Stimulated activated naive CD8-positive, alpha-beta T cell treated with anti-CD3 and anti-CD28 coated beads, Interleukin-15, Interleukin-2, amounts not matched to agents 100 ng/mL and 50 ng/mL, for 24 hours (primary cell): ENCODE measurements at regions not wholly inside any gene's neighbourhood (a gene's known extent, or its start where the extent isn't known, plus 50 kb on each side); places are given as distances from the start of the nearest gene placed in this dataset.
"Not testable (repeated sequence)": the region's sequence is repeated elsewhere in the genome, so short reads cannot be mapped to it uniquely, and the experiment has no call there.

Experiments used
- H3K27ac Mint-ChIP-seq: one replicate; pipeline ENCODE4 v1.8.0; 2021; ENCODE audit warnings: mild to moderate bottlenecking, mixed read lengths
- H3K27me3 Mint-ChIP-seq: one replicate; pipeline ENCODE4 v1.8.0; 2021; ENCODE audit warnings: mixed read lengths
- H3K36me3 Mint-ChIP-seq: one replicate; pipeline ENCODE4 v1.8.0; 2021; ENCODE audit warnings: low read depth, mixed read lengths
- H3K4me1 Mint-ChIP-seq: one replicate; pipeline ENCODE4 v1.8.0; 2021; ENCODE audit warnings: low read depth, mixed read lengths
- H3K4me3 Mint-ChIP-seq: one replicate; pipeline ENCODE4 v1.8.0; 2021; ENCODE audit warnings: mild to moderate bottlenecking, mixed read lengths
- H3K9me3 Mint-ChIP-seq: one replicate; pipeline ENCODE4 v1.8.0; 2021; ENCODE audit warnings: mixed read lengths

DNA sequence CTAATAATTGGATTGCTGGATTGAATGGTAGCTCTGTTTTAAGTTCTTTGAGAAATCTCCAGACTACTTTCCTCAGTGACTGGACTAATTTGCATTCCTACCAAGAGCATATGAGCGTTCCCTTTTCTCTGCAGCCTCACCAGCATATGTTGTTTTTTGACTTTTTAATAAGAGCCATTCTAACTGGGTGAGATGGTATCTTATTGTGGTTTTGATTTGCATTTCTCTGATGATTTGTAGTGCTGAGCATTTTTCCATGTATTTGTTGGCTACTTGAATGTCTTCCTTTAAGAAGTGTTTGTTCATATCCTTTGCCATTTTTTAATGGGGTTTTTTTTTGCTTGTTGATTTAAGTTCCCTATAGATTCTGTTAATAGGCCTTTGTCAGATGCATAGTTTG, 94.7 kb upstream of the AHI1 start:
- H3K9me3 Mint-ChIP-seq: peaks cover 15% of the 10 kb centered on the region
- peak overlapping the region; percentile 28 for H3K27ac Mint-ChIP-seq
- H3K27me3 Mint-ChIP-seq: peaks cover 12% of the 10 kb centered on the region
- no peak overlapping the region for H3K4me3 Mint-ChIP-seq
- peaks cover 11% of the 10 kb centered on the region for H3K36me3 Mint-ChIP-seq
- peaks cover 18% of the 10 kb centered on the region for H3K4me1 Mint-ChIP-seq

DNA sequence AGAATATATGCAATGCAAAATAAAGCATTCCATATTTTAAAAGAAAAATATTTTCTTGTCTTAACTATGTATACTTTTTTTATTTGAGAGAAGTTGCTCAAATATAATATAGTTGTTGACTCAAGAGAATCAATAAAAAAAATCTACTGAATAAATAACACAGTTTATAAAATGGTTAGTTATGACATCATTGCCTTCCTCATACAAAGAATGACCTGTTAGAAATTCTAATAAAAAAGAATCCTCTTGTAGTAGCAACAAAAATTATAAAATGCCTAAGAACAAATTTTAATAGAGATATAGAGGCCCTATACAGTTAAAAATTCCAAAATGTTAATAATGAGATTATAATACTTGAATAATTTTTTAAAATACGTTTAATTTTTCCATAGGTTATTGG, 96.5 kb upstream of the AHI1 start:
- Mint-ChIP-seq H3K4me1 (peaks cover 12% of the 10 kb centered on the region), H3K27ac (no peak overlapping the region), H3K4me3 (no peak overlapping the region), H3K36me3 (peaks cover 8% of the 10 kb centered on the region), H3K27me3 (peaks cover 17% of the 10 kb centered on the region), H3K9me3 (peaks cover 30% of the 10 kb centered on the region)

DNA sequence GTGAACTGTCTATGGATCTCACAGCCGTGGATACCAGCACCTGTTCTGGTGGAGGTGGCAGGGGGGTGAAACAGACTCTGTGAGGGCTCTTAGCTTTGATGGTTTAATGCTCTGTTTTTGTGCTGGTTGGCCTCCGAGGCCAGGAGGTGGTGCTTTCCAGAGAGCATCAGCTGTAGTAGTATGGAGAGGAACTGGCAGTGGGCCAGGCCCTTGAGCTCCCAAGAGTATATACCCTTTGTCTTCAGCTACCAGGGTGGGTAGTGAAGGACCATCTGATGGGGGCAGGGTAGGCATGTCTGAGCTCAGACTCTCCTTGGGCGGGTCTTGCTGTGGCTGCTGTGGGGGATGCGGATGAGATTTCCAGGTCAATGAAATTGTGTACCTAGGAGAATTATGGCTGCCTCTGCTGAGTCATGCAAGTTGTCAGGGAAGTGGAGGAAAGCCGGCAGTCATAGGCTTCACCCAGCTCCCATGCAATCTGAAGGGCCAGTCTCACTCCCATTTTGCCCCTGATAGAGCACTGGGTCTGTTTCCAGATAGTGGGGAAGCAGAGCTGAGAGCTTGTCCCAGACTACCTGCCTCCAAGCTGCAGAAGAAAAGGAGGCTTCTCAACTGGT, 102.7 kb upstream of the AHI1 start:
- H3K36me3 Mint-ChIP-seq: peaks cover 8% of the 10 kb centered on the region
- H3K4me1 Mint-ChIP-seq: peaks cover 22% of the 10 kb centered on the region
- peaks cover 24% of the 10 kb centered on the region for H3K9me3 Mint-ChIP-seq
- peaks cover 14% of the 10 kb centered on the region for H3K27me3 Mint-ChIP-seq
- H3K27ac Mint-ChIP-seq: no peak overlapping the region
- H3K4me3 Mint-ChIP-seq: no peak overlapping the region

DNA sequence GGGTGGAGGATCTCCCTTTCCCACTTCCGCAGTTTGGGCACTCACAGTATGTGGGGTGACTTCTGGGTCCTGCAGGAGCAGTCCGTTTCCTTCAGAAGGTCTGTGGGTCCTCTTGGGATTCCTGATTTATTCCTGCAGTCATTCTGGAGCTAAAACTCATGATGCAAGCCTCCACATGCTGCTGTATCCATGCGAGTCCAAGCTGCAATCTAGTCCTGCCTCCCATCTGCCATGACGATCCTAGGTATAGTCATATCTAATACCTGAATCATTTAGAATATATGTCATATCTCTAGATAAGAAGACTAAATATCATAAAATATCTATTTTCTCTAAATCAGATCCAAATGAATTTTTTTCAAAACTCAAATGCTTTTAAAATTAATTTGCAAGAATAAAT, 103.4 kb upstream of the AHI1 start:
- H3K36me3 Mint-ChIP-seq: peaks cover 8% of the 10 kb centered on the region
- no peak overlapping the region for H3K4me3 Mint-ChIP-seq
- H3K9me3 Mint-ChIP-seq: peaks cover 24% of the 10 kb centered on the region
- H3K27me3 Mint-ChIP-seq: peaks cover 13% of the 10 kb centered on the region
- H3K27ac Mint-ChIP-seq: no peak overlapping the region
- peaks cover 29% of the 10 kb centered on the region for H3K4me1 Mint-ChIP-seq

DNA sequence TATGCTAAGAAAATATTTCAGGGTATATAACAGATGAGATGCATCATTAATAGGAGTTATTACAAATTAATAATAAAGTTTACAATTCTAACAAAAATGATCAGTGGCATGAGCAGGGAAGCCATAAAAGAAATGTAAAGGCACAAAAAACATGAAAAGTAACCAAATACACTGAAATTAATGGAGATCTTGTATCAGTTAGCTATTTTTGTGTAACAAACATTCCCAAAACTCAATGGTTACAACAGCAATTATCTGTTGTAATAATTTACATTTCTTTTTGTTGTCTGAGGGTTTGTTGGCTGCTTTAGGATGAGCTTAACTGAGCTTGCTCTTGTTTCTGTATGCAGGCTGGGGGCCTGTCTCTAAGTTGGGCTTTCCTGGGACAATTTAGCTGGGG, 104.3 kb upstream of the AHI1 start:
- peaks cover 6% of the 10 kb centered on the region for H3K27me3 Mint-ChIP-seq
- peaks cover 8% of the 10 kb centered on the region for H3K36me3 Mint-ChIP-seq
- H3K4me1 Mint-ChIP-seq: peaks cover 38% of the 10 kb centered on the region
- no peak overlapping the region for H3K4me3 Mint-ChIP-seq
- H3K9me3 Mint-ChIP-seq: peaks cover 24% of the 10 kb centered on the region
- H3K27ac Mint-ChIP-seq: no peak overlapping the region

DNA sequence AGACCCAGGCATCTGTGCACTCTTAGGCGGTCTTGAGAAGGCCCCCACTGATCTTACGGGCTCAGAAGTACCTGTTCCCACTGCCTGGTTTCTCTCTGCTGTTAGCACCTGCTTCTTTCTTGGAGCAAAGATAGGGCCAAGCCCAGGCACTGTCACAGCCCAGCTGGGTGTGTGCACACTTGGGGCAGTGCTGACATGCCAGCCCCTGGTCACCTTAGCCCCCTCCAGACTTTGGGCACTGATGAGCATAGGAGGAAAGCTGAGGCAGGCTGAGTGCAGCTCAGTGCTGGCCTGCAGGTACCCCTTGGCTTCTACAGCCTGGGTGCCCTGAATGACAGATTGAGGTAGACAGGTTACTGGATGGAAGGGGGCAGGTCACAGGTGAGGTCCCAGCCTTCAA, 105.7 kb upstream of the AHI1 start:
- no peak overlapping the region for H3K27ac Mint-ChIP-seq
- H3K4me3 Mint-ChIP-seq: no peak overlapping the region
- peaks cover 13% of the 10 kb centered on the region for H3K9me3 Mint-ChIP-seq
- H3K27me3 Mint-ChIP-seq: no peaks in the 10 kb centered on the region
- H3K36me3 Mint-ChIP-seq: peaks cover 2% of the 10 kb centered on the region
- peaks cover 30% of the 10 kb centered on the region for H3K4me1 Mint-ChIP-seq

DNA sequence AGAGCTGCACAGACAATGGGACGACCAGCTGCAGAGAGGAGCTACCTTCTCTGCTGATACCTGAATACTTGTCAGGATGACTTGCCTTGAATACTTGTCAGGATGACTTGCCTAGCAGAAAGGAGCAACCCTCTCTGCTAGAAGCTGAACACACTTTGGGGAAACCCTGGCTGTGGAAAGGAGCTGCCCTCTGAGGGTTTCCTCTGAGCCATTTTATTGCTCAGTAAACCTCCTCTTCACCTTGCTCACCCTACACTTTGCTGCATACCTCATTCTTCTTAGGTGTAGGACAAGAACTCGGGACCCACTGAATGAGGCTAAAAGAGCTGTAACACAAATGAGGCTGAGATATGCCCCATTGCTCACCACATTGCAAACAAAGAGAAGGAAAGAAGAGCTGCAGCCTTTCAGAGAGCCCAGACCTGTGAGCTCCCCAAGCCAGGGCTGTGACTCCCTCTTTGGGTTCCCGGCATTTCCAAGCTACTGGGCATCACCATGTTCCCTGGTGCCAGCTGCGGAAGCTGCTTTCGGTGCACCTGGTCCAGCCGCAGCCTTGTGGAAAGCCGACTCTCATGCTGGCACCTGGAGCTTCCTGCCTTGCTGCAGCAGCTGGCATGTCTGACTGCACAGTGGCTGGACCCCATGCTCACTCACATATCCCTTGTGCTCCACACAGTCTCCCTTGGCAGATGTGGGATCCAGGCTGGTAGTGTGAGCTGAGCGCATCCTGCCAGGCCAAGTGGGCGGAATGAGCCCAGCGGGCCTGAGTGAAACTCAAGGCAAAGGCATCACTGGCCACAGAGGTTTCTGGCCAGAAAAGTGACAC, 106.7 kb upstream of the AHI1 start:
- no peaks in the 10 kb centered on the region for H3K36me3 Mint-ChIP-seq
- H3K9me3 Mint-ChIP-seq: peaks cover 6% of the 10 kb centered on the region

DNA sequence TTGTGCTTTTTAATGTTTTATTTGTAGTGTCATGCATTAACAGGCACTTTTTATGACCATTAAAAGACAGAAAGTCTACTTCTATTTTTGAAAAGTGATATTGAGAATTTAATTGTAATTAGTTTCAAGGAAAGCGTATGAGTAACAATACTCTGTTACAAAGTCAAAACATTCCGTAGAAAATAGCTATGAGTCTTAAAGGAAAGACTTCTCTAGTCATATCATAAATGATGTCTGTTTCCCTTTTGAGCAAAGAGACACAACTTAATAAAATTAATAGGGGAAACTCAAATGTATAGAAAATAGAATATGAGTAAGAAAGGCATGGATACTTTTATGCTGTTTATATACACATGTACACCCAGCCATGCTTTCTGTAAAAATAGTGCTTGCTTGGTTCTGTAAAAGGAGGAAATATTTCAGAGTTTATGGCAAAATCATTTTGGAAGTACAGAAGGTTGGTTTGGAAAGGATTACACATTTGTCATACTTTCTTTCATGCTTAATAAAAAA, 107.8 kb upstream of the AHI1 start:
- no peak overlapping the region for H3K4me3 Mint-ChIP-seq
- no peaks in the 10 kb centered on the region for H3K36me3 Mint-ChIP-seq
- H3K27me3 Mint-ChIP-seq: no peaks in the 10 kb centered on the region
- peaks cover 30% of the 10 kb centered on the region for H3K4me1 Mint-ChIP-seq
- H3K27ac Mint-ChIP-seq: peak overlapping the region; percentile 82
- no peaks in the 10 kb centered on the region for H3K9me3 Mint-ChIP-seq

More for the DNA sequence above, 106.7 kb upstream of the AHI1 start:
- no peak overlapping the region for H3K4me3 Mint-ChIP-seq
- H3K27me3 Mint-ChIP-seq: no peaks in the 10 kb centered on the region
- peaks cover 30% of the 10 kb centered on the region for H3K4me1 Mint-ChIP-seq
- H3K27ac Mint-ChIP-seq: peak overlapping the region; percentile 72

DNA sequence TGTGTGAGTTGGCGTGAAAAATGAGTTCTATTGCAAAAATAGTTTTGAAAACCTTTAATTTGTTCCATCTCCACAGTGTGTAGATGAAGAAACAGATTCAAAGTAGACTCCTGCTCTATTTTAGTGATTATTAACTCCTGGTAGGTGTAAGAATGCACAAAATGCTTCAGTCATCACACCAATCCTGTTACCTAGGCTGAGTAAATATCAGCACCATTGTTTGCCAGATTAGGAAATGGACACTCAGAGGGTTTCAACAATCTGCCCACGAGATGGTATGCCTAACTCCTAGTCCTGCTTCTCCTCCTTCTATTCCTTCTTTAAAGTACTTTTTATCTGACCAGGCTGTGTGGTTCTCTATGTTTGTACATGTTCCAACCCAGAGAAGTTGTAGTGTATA, 108.9 kb upstream of the AHI1 start:
- peaks cover 30% of the 10 kb centered on the region for H3K4me1 Mint-ChIP-seq

DNA sequence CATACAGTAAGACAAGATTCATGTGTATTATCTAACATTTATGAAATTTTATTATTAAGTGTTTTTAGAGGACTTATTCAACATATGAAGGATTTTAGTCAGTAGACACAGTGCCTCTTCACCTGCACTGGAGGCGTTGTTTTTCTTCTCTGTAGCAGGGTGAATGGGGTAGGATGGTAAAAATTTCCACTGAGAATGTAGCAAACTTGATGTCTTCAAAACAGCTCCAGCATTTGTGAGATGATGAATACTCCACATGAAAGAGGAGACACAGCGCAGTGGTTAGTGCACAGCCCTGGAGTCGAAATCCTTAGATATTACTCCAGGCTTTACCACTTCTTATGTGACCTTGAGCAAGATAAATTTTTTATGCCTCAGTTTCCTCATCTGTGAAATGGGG, 110.5 kb upstream of the AHI1 start:
- no peaks in the 10 kb centered on the region for H3K36me3 Mint-ChIP-seq

More for the DNA sequence above, 108.9 kb upstream of the AHI1 start:
- Mint-ChIP-seq H3K27me3 (no peaks in the 10 kb centered on the region), H3K9me3 (no peaks in the 10 kb centered on the region), H3K4me3 (no peak overlapping the region), H3K36me3 (no peaks in the 10 kb centered on the region), H3K27ac (peak overlapping the region; percentile 82)

DNA sequence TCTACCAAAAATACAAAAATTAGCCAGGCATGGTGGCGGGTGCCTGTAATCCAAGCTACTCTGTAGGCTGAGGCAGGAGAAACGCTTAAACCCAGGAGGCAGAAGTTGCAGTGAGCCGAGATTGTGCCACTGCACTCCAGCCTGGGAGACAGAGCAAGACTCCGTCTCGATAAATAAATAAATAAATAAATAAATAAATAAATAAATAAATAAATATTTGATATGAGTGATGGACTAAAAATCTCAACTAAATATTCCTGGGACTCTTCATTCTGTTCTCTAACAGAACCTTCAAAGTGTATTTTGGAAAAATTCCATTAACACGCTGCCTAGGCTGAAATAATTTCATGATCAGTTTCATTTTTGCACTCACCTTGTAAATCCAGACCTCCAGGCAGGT, 112.7 kb upstream of the AHI1 start:
- peaks cover 19% of the 10 kb centered on the region for H3K27me3 Mint-ChIP-seq
- not testable (repeated sequence) for H3K36me3 Mint-ChIP-seq, H3K4me3 Mint-ChIP-seq, H3K27ac Mint-ChIP-seq, H3K9me3 Mint-ChIP-seq
- H3K4me1 Mint-ChIP-seq: peaks cover 16% of the 10 kb centered on the region

More for the DNA sequence above, 110.5 kb upstream of the AHI1 start:
- no peaks in the 10 kb centered on the region for H3K9me3 Mint-ChIP-seq
- no peak overlapping the region for H3K27ac Mint-ChIP-seq
- peaks cover 30% of the 10 kb centered on the region for H3K4me1 Mint-ChIP-seq
- H3K27me3 Mint-ChIP-seq: peaks cover 3% of the 10 kb centered on the region
- no peak overlapping the region for H3K4me3 Mint-ChIP-seq

DNA sequence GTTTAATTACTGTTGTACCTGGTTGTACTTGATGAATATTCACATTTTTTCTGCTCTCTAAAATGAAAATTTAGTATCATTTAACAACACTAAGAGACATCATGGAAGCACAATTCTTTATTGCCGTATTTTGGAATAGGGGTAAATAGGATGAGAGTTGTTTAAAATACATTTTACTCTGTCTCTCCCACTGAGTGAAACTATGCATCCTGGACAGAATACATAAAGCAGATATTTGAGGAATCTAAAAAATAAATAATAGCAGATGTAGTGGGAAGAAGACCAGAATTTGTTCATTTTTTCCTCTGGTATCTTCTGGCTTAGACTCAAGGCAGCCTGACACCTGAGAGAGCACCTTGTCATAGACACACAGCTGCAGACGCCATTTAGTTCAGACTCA, 119.1 kb upstream of the AHI1 start:
- peaks cover 21% of the 10 kb centered on the region for H3K27me3 Mint-ChIP-seq
- H3K36me3 Mint-ChIP-seq: no peaks in the 10 kb centered on the region
- no peak overlapping the region for H3K27ac Mint-ChIP-seq
- H3K4me1 Mint-ChIP-seq: no peaks in the 10 kb centered on the region
- no peak overlapping the region for H3K4me3 Mint-ChIP-seq
- H3K9me3 Mint-ChIP-seq: no peaks in the 10 kb centered on the region

DNA sequence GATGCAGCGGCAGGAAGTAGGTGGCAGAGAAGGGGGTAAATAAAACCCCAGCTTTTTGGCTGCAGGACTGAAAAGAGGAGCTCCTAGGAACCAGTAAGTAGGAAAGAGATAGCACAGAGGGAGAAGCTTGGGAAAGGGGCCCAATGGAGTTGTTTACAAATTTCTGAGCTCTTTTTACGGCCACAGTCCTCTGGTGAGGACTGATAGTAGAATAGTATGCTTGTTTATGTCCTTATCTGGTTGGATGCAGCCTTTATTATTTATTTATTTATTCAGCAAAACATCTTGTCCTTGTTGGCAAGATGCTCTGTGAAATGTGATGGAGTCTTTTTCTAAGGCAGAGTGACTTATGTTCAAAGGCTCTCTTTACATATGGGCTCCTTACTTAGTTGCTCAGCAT, 119.7 kb upstream of the AHI1 start:
- Mint-ChIP-seq H3K4me3 (no peak overlapping the region), H3K27ac (no peak overlapping the region), H3K27me3 (peaks cover 19% of the 10 kb centered on the region), H3K9me3 (no peaks in the 10 kb centered on the region), H3K36me3 (no peaks in the 10 kb centered on the region), H3K4me1 (no peaks in the 10 kb centered on the region)

DNA sequence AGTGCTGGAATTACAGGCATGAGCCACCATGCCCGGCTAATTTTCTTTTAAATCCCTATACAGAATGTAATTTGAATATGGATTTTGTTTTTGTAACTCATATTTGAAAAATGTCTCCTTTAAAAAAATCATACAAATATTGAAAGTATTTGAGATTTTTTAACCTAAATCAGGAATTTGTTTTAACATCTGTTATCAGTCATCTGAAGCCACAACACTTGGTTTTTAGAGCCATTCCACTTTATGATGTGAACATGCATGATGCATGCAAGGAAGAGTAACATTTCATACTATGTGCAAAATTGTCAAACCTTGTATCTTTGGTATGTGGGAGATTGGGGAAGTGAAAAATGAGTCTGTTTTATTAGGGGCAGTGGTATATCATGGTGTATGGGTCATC, 124.5 kb upstream of the AHI1 start:
- H3K4me3 Mint-ChIP-seq: no peak overlapping the region
- no peaks in the 10 kb centered on the region for H3K27me3 Mint-ChIP-seq
- H3K27ac Mint-ChIP-seq: no peak overlapping the region
- H3K36me3 Mint-ChIP-seq: peaks cover 21% of the 10 kb centered on the region
- peaks cover 38% of the 10 kb centered on the region for H3K4me1 Mint-ChIP-seq
- H3K9me3 Mint-ChIP-seq: peaks cover 21% of the 10 kb centered on the region

DNA sequence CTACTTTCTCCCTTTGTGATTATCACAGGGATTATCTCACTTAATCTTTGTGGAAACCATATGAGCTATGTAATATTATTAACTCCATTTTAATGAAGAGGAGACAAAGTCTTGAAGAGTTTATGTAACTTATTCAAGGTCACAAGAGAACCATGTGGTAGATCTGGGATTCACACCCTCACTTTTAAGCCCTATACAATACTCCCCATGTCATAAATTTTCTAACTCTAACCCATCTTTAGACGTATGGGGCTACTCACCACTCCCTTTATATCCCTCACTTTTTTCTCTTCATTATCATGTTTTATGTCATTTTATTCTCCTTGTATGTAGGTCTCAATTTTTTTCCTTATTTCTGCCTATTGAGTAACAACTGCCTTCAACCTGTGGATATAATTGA, 126.4 kb upstream of the AHI1 start:
- Mint-ChIP-seq H3K4me3 (peak overlapping the region; percentile 56), H3K4me1 (peaks cover 47% of the 10 kb centered on the region), H3K27ac (peak overlapping the region; percentile 99), H3K27me3 (no peaks in the 10 kb centered on the region), H3K9me3 (peaks cover 24% of the 10 kb centered on the region), H3K36me3 (peaks cover 21% of the 10 kb centered on the region)
